Calu3 (cell line): ENCODE measurements at regions not wholly inside any gene's neighbourhood (a gene's known extent, or its start where the extent isn't known, plus 50 kb on each side); places are given as distances from the start of the nearest gene placed in this dataset.

Experiments used
- BruUV-seq: library from RNA; stranded (reverse); fragments of 400-500 nt; replicated peaks from 2 replicates; lab custom pipeline; 2021; lab: Mats Ljungman, UMichigan
- CTCF ChIA-PET: fragments of 300-600 bp; sonication (Branson Sonifier 250); formaldehyde crosslinking; loops from one replicate; lab custom pipeline; 2022; ENCODE audit warnings: antibody characterized with exemption; lab: Charles Lee
- DNase-seq: peaks from one replicate; pipeline ENCODE4 v3.0.0; 2022
- H3K27ac Mint-ChIP-seq: one replicate; pipeline ENCODE4 v1.8.0; 2022; ENCODE audit warnings: mixed read lengths; ENCODE audit not compliant: unreplicated experiment
- H3K27me3 Mint-ChIP-seq: one replicate; pipeline ENCODE4 v1.8.0; 2022; ENCODE audit warnings: mixed read lengths; ENCODE audit not compliant: unreplicated experiment
- H3K36me3 Mint-ChIP-seq: one replicate; pipeline ENCODE4 v1.8.0; 2022; ENCODE audit warnings: mild to moderate bottlenecking, moderate library complexity, mixed read lengths; ENCODE audit not compliant: insufficient read depth, unreplicated experiment
- H3K4me1 Mint-ChIP-seq: one replicate; pipeline ENCODE4 v1.8.0; 2022; ENCODE audit warnings: mild to moderate bottlenecking, low read depth, mixed read lengths; ENCODE audit not compliant: unreplicated experiment
- H3K4me3 Mint-ChIP-seq: one replicate; pipeline ENCODE4 v1.8.0; 2022; ENCODE audit warnings: mild to moderate bottlenecking, low read depth, moderate library complexity, mixed read lengths; ENCODE audit not compliant: unreplicated experiment
- H3K9me3 Mint-ChIP-seq: one replicate; pipeline ENCODE4 v1.8.0; 2022; ENCODE audit warnings: low read depth, mixed read lengths; ENCODE audit not compliant: unreplicated experiment
- intact Hi-C: fragments of 100-400 bp; cut with micrococcal nuclease; formaldehyde crosslinking; loops from one replicate; pipeline ENCODE4 v1.10.0; 2022; ENCODE audit not compliant: unreplicated experiment
- TF ChIP-seq, protein P1 (sequence below): fragments of 200-600 bp; IDR thresholded peaks from one replicate; pipeline ENCODE4 v1.8.0; 2022; ENCODE audit warnings: antibody characterized with exemption; ENCODE audit not compliant: unreplicated experiment

DNA sequence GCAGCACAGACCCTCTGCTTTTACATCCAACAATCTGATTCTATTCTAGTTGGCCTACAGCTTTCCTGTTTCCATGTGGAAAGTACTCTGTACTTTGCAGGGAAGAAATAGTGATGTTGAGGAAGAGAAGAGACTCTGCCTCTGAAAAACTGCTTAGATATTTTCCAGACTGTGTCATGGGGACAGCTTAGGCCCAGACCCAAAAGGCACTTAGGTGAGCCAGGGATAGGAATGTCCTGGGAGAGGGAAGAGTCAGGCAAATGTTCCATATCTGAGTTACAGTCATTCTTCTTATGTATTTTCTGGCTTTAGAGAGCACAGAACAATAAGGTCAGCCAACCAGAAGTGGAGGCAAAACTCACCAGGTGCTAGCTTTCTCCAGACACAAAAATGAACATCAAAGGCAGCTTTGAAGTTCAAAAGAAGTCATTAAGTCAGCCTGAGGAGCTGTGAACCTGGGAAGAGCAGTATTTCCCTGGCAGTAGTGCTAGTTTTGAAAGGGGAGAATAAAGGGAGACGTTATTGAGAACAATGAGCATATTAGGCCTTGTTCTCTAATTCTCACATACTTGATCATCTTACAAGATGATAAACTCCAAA lies 199.7 kb upstream of the LMNTD1 start:
- intact Hi-C loops: loop anchor here (10.0 kb wide), 1 partner anchor 578 kb away; no protein-coding TSS in a partner anchor
- TF ChIP-seq, protein P1, sequence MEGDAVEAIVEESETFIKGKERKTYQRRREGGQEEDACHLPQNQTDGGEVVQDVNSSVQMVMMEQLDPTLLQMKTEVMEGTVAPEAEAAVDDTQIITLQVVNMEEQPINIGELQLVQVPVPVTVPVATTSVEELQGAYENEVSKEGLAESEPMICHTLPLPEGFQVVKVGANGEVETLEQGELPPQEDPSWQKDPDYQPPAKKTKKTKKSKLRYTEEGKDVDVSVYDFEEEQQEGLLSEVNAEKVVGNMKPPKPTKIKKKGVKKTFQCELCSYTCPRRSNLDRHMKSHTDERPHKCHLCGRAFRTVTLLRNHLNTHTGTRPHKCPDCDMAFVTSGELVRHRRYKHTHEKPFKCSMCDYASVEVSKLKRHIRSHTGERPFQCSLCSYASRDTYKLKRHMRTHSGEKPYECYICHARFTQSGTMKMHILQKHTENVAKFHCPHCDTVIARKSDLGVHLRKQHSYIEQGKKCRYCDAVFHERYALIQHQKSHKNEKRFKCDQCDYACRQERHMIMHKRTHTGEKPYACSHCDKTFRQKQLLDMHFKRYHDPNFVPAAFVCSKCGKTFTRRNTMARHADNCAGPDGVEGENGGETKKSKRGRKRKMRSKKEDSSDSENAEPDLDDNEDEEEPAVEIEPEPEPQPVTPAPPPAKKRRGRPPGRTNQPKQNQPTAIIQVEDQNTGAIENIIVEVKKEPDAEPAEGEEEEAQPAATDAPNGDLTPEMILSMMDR: no peak
- no peaks in the 10 kb centered on the region for H3K9me3 Mint-ChIP-seq
- H3K27ac Mint-ChIP-seq: no peak overlapping the region
- H3K4me1 Mint-ChIP-seq: peaks cover 11% of the 10 kb centered on the region
- no peaks in the 10 kb centered on the region for H3K27me3 Mint-ChIP-seq
- CTCF ChIA-PET: no interaction called here
- H3K36me3 Mint-ChIP-seq: no peaks in the 10 kb centered on the region
- no TSS peak for BruUV-seq
- H3K4me3 Mint-ChIP-seq: no peak overlapping the region
- no peak for DNase-seq

DNA sequence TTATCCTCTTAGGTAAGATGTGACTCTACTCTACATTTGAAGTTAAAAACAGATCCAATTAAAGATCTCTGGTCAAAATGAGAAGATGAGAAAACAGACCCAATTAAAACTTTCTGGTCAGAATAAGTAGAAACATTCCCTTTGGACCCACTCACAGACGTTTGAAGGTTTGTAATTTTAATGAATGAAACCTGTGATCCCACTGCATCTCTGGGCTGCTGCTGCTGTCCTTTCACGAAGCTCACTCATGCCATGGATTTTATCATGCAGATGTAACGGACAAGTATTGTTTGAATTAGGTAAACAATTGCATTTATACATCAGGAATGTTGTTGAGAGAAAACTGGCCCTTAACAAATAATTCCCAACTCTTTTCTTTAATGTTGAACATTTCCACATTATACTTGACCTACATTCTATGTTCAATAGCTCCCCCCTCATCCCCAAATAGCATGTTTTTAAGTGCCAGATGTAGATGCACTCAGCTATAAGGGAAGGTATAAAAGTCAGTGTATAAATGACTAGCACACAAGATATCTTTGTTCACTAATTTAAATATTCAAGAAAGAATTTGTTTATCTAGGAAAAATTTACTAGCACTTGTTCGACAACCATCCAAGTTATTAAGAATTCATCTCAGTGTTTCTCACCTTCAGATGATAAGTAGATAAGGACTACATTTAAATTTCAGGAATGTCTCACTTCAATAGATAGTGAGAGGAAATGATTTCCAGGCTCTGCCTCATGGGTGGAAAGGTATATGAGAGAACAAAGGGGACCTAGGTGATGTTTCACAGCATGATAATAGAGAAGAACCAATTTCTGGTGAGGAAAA lies 202.3 kb upstream of the LMNTD1 start:
- peaks cover 11% of the 10 kb centered on the region for H3K4me1 Mint-ChIP-seq
- intact Hi-C loops: loop anchor here (10.0 kb wide), 1 partner anchor 581 kb away; no protein-coding TSS in a partner anchor
- TF ChIP-seq, protein P1: no peak
- H3K4me3 Mint-ChIP-seq: no peak overlapping the region
- H3K27me3 Mint-ChIP-seq: no peaks in the 10 kb centered on the region
- H3K9me3 Mint-ChIP-seq: peaks cover 2% of the 10 kb centered on the region
- DNase-seq: no peak
- BruUV-seq: no TSS peak
- H3K27ac Mint-ChIP-seq: no peak overlapping the region
- CTCF ChIA-PET: no interaction called here
- no peaks in the 10 kb centered on the region for H3K36me3 Mint-ChIP-seq

DNA sequence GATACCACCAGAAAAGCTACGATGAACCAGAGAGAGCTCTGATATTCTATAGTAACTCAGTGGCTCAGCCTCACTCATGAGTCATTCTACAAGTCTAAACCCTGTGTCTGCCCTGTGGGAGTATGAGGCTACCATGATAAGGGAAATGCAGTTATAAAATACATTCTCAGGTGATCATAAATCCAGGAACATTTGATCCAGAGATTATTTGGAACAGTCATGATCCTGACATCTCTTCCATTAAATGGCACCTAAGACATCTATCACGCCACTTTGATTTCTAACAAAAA lies 202.6 kb upstream of the RASSF8 start:
- TF ChIP-seq, protein P1: no peak
- Mint-ChIP-seq H3K4me3 (no peak overlapping the region), H3K4me1 (peaks cover 11% of the 10 kb centered on the region), H3K27me3 (no peaks in the 10 kb centered on the region), H3K36me3 (no peaks in the 10 kb centered on the region), H3K9me3 (peaks cover 2% of the 10 kb centered on the region), H3K27ac (no peak overlapping the region)
- CTCF ChIA-PET: no interaction called here
- no TSS peak for BruUV-seq
- no peak for DNase-seq
- intact Hi-C loops: loop anchor here (10.0 kb wide), 1 partner anchor 581 kb away; no protein-coding TSS in a partner anchor

DNA sequence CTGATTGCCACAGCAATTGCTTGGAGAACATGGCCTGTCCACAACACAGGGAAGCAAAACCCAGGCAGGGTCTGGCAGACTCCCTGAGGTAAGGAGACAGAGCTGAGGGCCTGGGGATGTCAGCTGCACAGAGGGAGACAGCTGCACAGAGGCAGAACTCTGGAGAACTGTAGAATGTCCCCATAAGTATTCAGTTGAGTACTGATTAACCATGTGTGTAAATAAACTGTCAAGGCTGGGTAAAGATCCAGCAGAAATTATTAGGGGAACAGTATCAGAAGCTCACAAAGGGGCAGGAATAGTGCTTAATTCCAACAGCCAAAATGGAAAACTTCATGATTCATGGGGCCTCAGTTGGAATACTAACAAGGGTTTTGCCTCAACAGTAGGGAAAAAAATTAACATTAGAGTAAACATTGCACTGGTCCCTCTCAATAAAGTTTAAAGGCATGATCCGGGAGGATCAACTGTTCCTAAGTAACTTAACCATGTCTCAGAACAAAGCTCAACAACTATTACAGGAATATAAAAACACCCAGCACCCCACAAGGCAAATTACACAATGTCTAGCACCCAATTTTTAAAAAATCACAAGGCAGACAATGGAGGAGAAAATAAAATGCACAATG lies 201.3 kb upstream of the RASSF8 start:
- no peaks in the 10 kb centered on the region for H3K36me3 Mint-ChIP-seq
- H3K4me1 Mint-ChIP-seq: peaks cover 11% of the 10 kb centered on the region
- intact Hi-C loops: loop anchor here (10.0 kb wide), 1 partner anchor 582 kb away; no protein-coding TSS in a partner anchor
- no peak overlapping the region for H3K27ac Mint-ChIP-seq
- peaks cover 2% of the 10 kb centered on the region for H3K9me3 Mint-ChIP-seq
- no peaks in the 10 kb centered on the region for H3K27me3 Mint-ChIP-seq
- DNase-seq: no peak
- CTCF ChIA-PET: interaction anchor here (0.6 to 0.7 kb wide), 2 partner anchors 13 to 298 kb away, joined by 3 read pairs; no protein-coding TSS in a partner anchor
- TF ChIP-seq, protein P1: no peak
- H3K4me3 Mint-ChIP-seq: no peak overlapping the region
- no TSS peak for BruUV-seq
